AG10803 (cell line): ENCODE measurements at regions not wholly inside any gene's neighbourhood (a gene's known extent, or its start where the extent isn't known, plus 50 kb on each side); places are given as distances from the start of the nearest gene placed in this dataset.

Experiments
- DNase-seq: peaks from one replicate; pipeline ENCODE4 v3.0.0; 2010; ENCODE audit warnings: low read depth
- H3K4me3 ChIP-seq: 2 replicates; pipeline ENCODE4 v1.5.1; 2011; ENCODE audit warnings: mild to moderate bottlenecking, low read length, control low read depth
- TF ChIP-seq, protein P1 (sequence below): conservative IDR thresholded peaks from 2 replicates; pipeline ENCODE4 v1.5.1; 2011; ENCODE audit warnings: mild to moderate bottlenecking, low read length, control low read depth, inconsistent platforms

DNA sequence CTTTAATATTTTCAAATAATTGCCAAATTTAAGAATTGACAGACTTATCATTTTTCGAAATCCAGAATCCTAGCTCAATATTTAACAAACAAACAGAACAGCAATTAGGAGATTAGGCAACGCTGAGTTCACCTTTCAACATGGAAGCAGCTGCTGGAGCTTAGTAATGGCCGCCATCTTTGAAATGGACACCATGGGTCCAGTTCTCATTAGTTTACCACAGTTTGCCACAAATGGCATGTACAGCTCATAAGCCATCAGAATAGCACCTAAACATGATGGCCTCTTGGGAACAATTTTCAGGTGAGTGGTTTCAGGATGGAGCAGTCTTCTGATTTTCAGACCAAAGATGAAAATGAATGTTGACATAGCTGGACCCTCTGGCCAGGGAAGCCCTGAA, 313.6 kb upstream of the OBI1 start:
- TF ChIP-seq, protein P1, sequence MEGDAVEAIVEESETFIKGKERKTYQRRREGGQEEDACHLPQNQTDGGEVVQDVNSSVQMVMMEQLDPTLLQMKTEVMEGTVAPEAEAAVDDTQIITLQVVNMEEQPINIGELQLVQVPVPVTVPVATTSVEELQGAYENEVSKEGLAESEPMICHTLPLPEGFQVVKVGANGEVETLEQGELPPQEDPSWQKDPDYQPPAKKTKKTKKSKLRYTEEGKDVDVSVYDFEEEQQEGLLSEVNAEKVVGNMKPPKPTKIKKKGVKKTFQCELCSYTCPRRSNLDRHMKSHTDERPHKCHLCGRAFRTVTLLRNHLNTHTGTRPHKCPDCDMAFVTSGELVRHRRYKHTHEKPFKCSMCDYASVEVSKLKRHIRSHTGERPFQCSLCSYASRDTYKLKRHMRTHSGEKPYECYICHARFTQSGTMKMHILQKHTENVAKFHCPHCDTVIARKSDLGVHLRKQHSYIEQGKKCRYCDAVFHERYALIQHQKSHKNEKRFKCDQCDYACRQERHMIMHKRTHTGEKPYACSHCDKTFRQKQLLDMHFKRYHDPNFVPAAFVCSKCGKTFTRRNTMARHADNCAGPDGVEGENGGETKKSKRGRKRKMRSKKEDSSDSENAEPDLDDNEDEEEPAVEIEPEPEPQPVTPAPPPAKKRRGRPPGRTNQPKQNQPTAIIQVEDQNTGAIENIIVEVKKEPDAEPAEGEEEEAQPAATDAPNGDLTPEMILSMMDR: no peak
- H3K4me3 ChIP-seq: no peak overlapping the region
- DNase-seq: no peak

DNA sequence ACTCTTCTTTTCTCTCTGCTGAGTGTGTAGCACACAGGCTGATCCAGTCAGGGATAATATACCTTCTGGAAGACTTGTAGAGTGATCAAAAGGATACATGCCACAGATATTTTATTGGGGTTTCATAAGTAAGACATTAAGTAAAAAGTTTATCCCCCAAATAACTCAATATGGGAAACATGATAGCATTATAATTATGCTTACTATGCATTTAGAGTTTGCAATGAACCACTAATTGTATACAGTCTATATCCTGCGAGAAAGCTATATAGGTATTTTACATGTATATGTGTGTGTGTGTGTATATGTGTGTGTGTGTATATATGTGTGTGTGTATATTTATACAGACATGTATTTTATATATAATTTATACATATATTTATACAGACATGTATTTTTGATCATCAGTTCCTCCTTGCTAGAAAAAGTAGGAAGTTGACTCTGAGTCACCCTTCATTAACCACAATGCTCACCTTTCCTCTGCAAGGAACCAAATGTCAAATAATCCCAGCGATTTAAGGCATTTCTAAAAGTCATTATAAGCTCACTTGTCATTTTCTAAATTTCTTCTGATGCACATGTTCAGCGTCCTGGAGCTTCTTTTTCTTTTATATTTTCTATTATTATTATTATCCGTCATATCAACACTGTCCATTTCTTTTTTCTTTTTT, 312.5 kb upstream of the OBI1 start:
- DNase-seq: no peak
- TF ChIP-seq, protein P1: no peak
- H3K4me3 ChIP-seq: no peak overlapping the region

DNA sequence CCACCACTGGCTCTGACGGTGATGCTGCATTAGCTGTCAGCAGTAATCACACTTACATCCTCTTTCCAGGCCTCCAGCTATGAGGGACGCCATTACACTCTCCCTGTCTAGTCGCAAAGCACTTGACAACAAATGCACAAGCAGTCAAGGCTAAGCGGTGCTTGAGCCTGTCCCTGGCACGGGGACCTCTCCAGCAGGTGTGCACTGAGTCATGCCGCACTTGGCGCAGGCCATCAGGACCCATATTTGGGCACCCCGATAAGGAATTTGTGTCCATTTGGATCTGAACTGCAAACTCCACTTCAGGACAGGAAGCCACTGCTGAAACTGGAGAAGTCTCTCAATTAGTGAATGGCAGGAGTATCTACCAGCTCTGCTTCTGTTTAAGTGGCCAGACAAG, 301.9 kb upstream of the OBI1 start:
- no peak for DNase-seq
- no peak overlapping the region for H3K4me3 ChIP-seq
- TF ChIP-seq, protein P1: no peak

DNA sequence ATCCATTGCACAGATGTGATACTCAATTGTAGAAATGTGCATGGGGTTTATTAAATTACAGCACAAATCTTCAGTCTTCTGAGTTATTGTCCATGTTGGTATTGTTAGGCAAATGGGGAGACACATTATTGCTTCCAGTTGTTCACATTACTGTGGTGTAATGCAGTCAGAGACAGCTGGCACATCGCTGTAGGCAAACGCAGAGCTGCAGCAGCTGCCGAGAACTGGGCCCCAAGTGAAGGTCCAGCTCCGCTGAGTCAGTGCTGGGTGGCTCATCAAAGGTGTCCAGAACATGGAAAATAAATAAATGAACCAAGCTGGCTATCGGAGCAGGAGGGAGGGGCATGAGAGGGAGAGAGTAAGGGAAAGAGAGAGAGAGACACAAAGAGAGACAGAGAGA, 299.1 kb upstream of the OBI1 start:
- no peak overlapping the region for H3K4me3 ChIP-seq
- TF ChIP-seq, protein P1: no peak
- no peak for DNase-seq

DNA sequence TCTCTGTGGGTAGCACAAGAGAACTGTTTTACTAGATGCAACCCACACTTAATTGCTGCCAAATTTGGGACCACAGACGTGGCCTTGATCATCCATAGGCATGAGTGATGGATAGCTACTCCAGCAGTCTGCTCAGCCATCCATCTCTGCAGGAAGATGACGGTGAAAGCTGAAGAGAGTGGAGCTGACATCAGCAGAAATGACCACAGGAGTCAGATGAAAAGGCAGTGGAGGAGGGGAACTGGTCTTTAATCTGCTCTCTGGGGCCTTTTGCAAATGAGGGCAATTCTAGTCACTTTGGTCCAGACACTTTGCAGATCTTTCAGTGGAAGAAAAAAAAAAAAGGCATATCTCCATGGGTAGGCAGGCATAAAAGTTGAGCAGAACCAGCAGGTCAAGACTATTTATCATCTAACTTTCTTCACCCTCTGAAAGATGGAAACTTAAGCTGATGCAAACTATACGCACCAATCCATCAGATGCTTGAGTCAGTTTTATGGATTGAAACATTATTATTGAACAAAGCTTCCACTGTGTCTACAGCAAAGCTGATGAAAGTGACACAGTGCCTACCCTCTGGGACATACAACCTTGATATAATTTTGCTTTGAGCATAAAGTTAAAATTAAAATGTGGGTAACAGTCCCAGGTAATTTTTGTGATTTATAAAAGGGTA, 281.6 kb upstream of the OBI1 start:
- H3K4me3 ChIP-seq: no peak overlapping the region
- TF ChIP-seq, protein P1: no peak
- no peak for DNase-seq

DNA sequence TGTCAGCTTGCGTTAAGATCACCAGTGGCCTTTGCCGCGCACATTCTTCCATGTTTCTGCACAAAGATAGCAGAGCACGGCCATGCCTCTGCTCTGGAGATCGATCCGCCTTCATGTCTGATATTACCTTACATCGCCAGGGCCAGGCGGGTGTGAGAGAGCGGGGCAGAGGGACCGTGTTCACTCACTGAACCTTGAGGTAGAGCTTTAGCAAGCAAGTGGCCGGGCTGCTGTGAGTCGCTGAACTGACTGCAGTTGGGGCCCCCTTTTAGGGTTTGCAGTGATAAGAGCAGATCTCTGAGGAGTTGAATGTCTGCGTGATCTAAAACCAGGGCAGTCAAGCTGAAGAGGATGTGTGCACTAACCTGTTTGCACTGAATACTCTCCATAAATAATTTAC, 275.4 kb upstream of the OBI1 start:
- H3K4me3 ChIP-seq: no peak overlapping the region
- TF ChIP-seq, protein P1: no peak
- no peak for DNase-seq

DNA sequence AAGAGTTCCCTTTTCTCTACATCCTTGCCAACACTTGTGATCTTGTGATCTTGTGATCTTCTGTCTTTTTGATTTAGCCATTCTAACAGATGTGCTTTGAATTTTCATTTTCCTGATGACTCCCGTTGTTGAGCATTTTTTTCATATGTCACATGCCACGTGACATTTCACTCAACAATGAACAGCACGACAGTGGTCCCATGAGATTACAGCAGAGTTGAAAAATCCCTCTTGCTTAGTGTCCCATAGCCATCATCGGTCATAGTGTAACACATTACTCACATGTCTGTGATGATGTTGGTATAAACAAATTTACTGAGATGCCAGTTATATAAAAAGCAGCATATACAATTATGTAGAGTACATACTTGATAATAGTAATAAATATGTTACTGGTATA, 256.1 kb upstream of the OBI1 start:
- TF ChIP-seq, protein P1: no peak
- no peak for DNase-seq
- H3K4me3 ChIP-seq: no peak overlapping the region
